MM.1S (cell line): ENCODE measurements at regions not wholly inside any gene's neighbourhood (a gene's known extent, or its start where the extent isn't known, plus 50 kb on each side); places are given as distances from the start of the nearest gene placed in this dataset.

Experiments used
- DNase-seq: peaks from one replicate; pipeline ENCODE4 v3.0.0-alpha.2; 2015
- H2AFZ ChIP-seq: fragments of 300-600 bp; sonication (generic); 2 replicates; pipeline ENCODE4 v1.6.0; 2016; ENCODE audit warnings: antibody characterized with exemption, low read length
- H3F3A ChIP-seq: fragments of 300-600 bp; sonication (generic); 2 replicates; pipeline ENCODE4 v1.6.1; 2016; ENCODE audit warnings: mild to moderate bottlenecking, antibody characterized with exemption, low read length, moderate library complexity, mixed read lengths; ENCODE audit not compliant: insufficient read depth
- H3K27ac ChIP-seq: fragments of 300-600 bp; sonication (generic); 2 replicates; pipeline ENCODE4 v1.5.1; 2016; ENCODE audit warnings: mild to moderate bottlenecking, low read length
- H3K27me3 ChIP-seq: fragments of 300-600 bp; sonication (generic); replicated peaks from 2 replicates; pipeline ENCODE4 v1.6.0; 2016; ENCODE audit warnings: low read length; ENCODE audit not compliant: insufficient read depth
- H3K36me3 ChIP-seq: fragments of 300-600 bp; sonication (generic); replicated peaks from 2 replicates; pipeline ENCODE4 v1.6.1; 2016; ENCODE audit warnings: mild to moderate bottlenecking, low read length, mixed read lengths; ENCODE audit not compliant: insufficient read depth
- H3K4me1 ChIP-seq: fragments of 300-600 bp; sonication (generic); 2 replicates; pipeline ENCODE4 v1.6.1; 2016; ENCODE audit warnings: low read length, mixed read lengths
- H3K4me2 ChIP-seq: fragments of 300-600 bp; sonication (generic); 2 replicates; pipeline ENCODE4 v1.6.0; 2016; ENCODE audit warnings: low read depth, low read length
- H3K4me3 ChIP-seq: fragments of 300-600 bp; sonication (generic); 2 replicates; pipeline ENCODE4 v1.5.1; 2016; ENCODE audit warnings: low read length, mixed read lengths
- H3K79me2 ChIP-seq: fragments of 300-600 bp; sonication (generic); 2 replicates; pipeline ENCODE4 v1.6.1; 2016; ENCODE audit warnings: mixed run types, low read length, mixed read lengths
- H3K9ac ChIP-seq: fragments of 300-600 bp; sonication (generic); 2 replicates; pipeline ENCODE4 v1.6.1; 2016; ENCODE audit warnings: low read length, mixed read lengths
- H3K9me2 ChIP-seq: fragments of 300-600 bp; sonication (generic); replicated peaks from 2 replicates; pipeline ENCODE4 v1.6.1; 2016; ENCODE audit warnings: mild to moderate bottlenecking, low read length, mixed read lengths; ENCODE audit not compliant: insufficient read depth
- H3K9me3 ChIP-seq: fragments of 300-600 bp; sonication (generic); replicated peaks from 2 replicates; pipeline ENCODE4 v1.6.1; 2016; ENCODE audit warnings: mild to moderate bottlenecking, low read length, mixed read lengths; ENCODE audit not compliant: insufficient read depth
- H4K20me1 ChIP-seq: fragments of 300-600 bp; sonication (generic); 2 replicates; pipeline ENCODE4 v1.6.1; 2016; ENCODE audit warnings: mild to moderate bottlenecking, low read length, moderate library complexity, mixed read lengths; ENCODE audit not compliant: insufficient read depth
- EZH2 ChIP-seq: fragments of 300-600 bp; sonication (generic); optimal IDR thresholded peaks from 2 replicates; pipeline ENCODE3; 2017; ENCODE audit warnings: low read depth, mild to moderate bottlenecking, antibody characterized with exemption, low read length, mixed read lengths
- EZH2phosphoT487 ChIP-seq: fragments of 300-600 bp; sonication (generic); IDR thresholded peaks from 2 replicates; pipeline ENCODE4 v1.6.1; 2018; ENCODE audit warnings: antibody characterized with exemption, low read length
- TF ChIP-seq, protein P1 (sequence below): fragments of 300-600 bp; sonication (generic); IDR thresholded peaks from 2 replicates; pipeline ENCODE4 v1.5.1; 2016; ENCODE audit warnings: antibody characterized with exemption, low read length, mixed read lengths

DNA sequence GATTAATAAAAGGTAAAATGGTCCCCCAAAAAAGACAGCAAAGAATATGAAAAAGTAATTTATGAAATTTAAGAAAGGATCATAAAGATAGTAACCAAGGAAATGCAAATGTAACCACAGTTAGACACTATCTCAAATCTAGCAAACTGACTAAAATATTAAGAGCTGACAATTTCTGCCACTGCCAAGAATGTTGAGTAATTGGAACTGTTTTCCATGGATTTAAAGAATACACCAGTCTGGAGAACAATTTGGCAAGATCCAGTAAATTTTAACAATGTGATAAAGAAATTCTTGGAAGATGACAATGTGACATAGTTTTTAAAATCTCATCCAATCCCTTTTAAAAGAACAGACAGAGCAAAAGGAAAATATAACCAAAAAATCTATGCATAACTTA, 798.0 kb upstream of the MGAT4C start:
- Histone ChIP-seq H3K4me1 (no peaks in the 10 kb centered on the region), H3K9me3 (no peaks in the 10 kb centered on the region), H3K9me2 (no peaks in the 10 kb centered on the region), H2AFZ (no peak overlapping the region), H3K4me2 (no peak overlapping the region), H3K79me2 (no peaks in the 10 kb centered on the region), H3K36me3 (no peaks in the 10 kb centered on the region), H4K20me1 (no peaks in the 10 kb centered on the region), H3K4me3 (no peak overlapping the region), H3K9ac (no peak overlapping the region), H3K27ac (no peak overlapping the region), H3F3A (no peaks in the 10 kb centered on the region), H3K27me3 (no peaks in the 10 kb centered on the region)
- no peak for TF ChIP-seq EZH2phosphoT487
- TF ChIP-seq, protein P1, sequence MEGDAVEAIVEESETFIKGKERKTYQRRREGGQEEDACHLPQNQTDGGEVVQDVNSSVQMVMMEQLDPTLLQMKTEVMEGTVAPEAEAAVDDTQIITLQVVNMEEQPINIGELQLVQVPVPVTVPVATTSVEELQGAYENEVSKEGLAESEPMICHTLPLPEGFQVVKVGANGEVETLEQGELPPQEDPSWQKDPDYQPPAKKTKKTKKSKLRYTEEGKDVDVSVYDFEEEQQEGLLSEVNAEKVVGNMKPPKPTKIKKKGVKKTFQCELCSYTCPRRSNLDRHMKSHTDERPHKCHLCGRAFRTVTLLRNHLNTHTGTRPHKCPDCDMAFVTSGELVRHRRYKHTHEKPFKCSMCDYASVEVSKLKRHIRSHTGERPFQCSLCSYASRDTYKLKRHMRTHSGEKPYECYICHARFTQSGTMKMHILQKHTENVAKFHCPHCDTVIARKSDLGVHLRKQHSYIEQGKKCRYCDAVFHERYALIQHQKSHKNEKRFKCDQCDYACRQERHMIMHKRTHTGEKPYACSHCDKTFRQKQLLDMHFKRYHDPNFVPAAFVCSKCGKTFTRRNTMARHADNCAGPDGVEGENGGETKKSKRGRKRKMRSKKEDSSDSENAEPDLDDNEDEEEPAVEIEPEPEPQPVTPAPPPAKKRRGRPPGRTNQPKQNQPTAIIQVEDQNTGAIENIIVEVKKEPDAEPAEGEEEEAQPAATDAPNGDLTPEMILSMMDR, result no peak
- no peak for TF ChIP-seq EZH2
- DNase-seq, result no peak

DNA sequence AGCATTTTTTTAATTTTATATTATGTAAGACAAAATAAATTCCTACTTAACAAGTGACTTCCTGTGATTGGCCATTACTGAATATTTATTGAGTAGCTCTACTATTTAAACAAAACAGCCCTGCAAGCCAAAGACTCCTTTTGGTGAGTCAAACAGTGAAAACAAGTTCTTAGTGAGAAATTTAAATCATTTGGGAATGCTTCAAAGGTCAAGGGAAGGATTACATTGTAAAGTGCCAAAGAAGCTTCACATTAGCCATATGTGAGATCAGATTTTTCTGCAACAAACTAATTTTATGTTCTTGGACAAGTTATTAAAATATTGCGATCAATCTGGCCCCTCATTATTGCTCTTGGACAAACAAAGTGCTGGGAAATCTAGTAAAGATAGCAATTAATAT, 795.4 kb upstream of the MGAT4C start:
- Histone ChIP-seq H3K4me2 (no peak overlapping the region), H3F3A (no peaks in the 10 kb centered on the region), H3K79me2 (no peaks in the 10 kb centered on the region), H3K4me3 (no peak overlapping the region), H4K20me1 (no peaks in the 10 kb centered on the region), H3K9me3 (no peaks in the 10 kb centered on the region), H3K27me3 (no peaks in the 10 kb centered on the region), H3K27ac (no peak overlapping the region), H3K4me1 (no peaks in the 10 kb centered on the region), H3K9ac (no peak overlapping the region), H3K9me2 (no peaks in the 10 kb centered on the region), H3K36me3 (no peaks in the 10 kb centered on the region), H2AFZ (no peak overlapping the region)
- no peak for DNase-seq
- no peak for TF ChIP-seq EZH2phosphoT487

DNA sequence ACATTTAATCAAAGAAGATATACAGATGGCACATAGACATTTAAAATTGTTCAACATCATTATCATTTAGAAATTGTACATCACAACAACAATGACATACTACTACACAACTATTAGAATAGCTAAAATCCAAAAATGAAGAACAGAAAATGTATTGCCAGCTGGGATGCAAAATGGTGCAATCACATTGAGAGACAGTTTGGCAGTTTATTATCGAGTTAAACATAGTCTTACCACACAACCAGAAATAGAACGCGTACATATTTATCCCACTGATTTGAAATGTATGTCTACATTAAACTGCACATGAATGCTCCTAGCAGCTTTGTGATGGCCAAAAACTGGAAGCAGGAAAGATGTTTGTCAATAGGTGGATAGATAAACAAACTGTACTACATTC, 791.5 kb upstream of the MGAT4C start:
- no peaks in the 10 kb centered on the region for H4K20me1 ChIP-seq

DNA sequence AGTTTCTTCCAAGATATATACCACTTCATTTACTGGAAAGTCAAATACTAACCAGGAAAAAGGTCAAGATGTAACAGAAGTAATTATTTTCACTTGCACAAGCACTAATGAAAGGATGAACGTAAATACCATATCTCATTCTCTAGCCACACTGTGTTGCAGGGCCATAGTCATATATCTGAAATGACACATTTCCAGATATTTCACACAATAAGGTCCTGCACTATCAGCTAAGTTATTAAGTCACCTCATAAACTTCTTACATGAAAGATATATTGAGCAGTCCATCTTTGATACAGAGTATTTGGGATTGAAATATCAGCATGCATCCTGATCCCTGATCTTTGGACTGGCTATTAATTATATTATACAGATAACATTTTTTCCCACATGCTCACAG, 783.3 kb upstream of the MGAT4C start:
- Histone ChIP-seq H3F3A (no peaks in the 10 kb centered on the region), H3K4me3 (no peak overlapping the region), H2AFZ (no peak overlapping the region), H3K36me3 (no peaks in the 10 kb centered on the region), H3K9me3 (no peaks in the 10 kb centered on the region), H3K9ac (no peak overlapping the region), H3K4me2 (no peak overlapping the region), H3K27me3 (no peaks in the 10 kb centered on the region), H3K9me2 (no peaks in the 10 kb centered on the region), H3K27ac (no peak overlapping the region), H3K4me1 (no peaks in the 10 kb centered on the region), H4K20me1 (no peaks in the 10 kb centered on the region), H3K79me2 (no peaks in the 10 kb centered on the region)
- no peak for TF ChIP-seq EZH2
- TF ChIP-seq, protein P1, result no peak
- TF ChIP-seq EZH2phosphoT487, result no peak
- DNase-seq, result no peak

More for the DNA sequence above, 791.5 kb upstream of the MGAT4C start:
- H3K4me1 ChIP-seq, result no peaks in the 10 kb centered on the region
- H2AFZ ChIP-seq, result no peak overlapping the region
- H3K9me3 ChIP-seq, result no peaks in the 10 kb centered on the region
- no peaks in the 10 kb centered on the region for H3K79me2 ChIP-seq
- no peaks in the 10 kb centered on the region for H3K9me2 ChIP-seq
- H3K27me3 ChIP-seq, result no peaks in the 10 kb centered on the region
- no peaks in the 10 kb centered on the region for H3K36me3 ChIP-seq
- no peaks in the 10 kb centered on the region for H3F3A ChIP-seq
- no peak overlapping the region for H3K4me3 ChIP-seq
- no peak overlapping the region for H3K27ac ChIP-seq
- TF ChIP-seq EZH2, result no peak
- TF ChIP-seq, protein P1, result no peak
- no peak for TF ChIP-seq EZH2phosphoT487
- no peak overlapping the region for H3K9ac ChIP-seq
- H3K4me2 ChIP-seq, result no peak overlapping the region
- no peak for DNase-seq
